ENCODE measurements at regions not wholly inside any gene's neighbourhood (a gene's known extent, or its start where the extent isn't known, plus 50 kb on each side); places are given as distances from the start of the nearest gene placed in this dataset.

- TF ChIP-seq NFYB (IDR thresholded peaks at IDR 0.05; ENCODE audit: insufficient read depth, low read depth, low read length) = no peak
- no peak for TF ChIP-seq KDM1A (IDR thresholded peaks at IDR 0.05; ENCODE audit: borderline replicate concordance)
- TF ChIP-seq PKNOX1 (IDR thresholded peaks at IDR 0.05) = no peak
- TF ChIP-seq ZZZ3 (IDR thresholded peaks at IDR 0.05; ENCODE audit: control insufficient read depth, insufficient read length, low read depth) = no peak
- TF ChIP-seq POLR2A (IDR thresholded peaks at IDR 0.05; ENCODE audit: low read depth, low read length) = no peak
- no peak for TF ChIP-seq TCF3 (IDR thresholded peaks at IDR 0.05; ENCODE audit: borderline replicate concordance, insufficient read depth, low read depth, low read length)
- no peak for TF ChIP-seq MEF2A (IDR thresholded peaks at IDR 0.05; ENCODE audit: insufficient read depth, low read depth, low read length)
- TF ChIP-seq ZBTB4 (CRISPR knock-in tag; IDR thresholded peaks at IDR 0.05) = no peak
- no peak for TF ChIP-seq CTCF (IDR thresholded peaks at IDR 0.05 in 2 of 3, conservative IDR thresholded peaks at IDR 0.05 in 1 of 3; ENCODE audit: control insufficient read depth in 2 of 3, extremely low read depth in 1 of 3, insufficient read depth in 1 of 3, low read depth in 3 of 3, low read length in 3 of 3)
These were observed 921.1 kb downstream of the DSC3 start for GRCh38 chr18:30121397-30121796.
